ENCODE measurements at regions not wholly inside any gene's neighbourhood (a gene's known extent, or its start where the extent isn't known, plus 50 kb on each side); places are given as distances from the start of the nearest gene placed in this dataset.

GRCh38 chr6:125498606-125499005 is 196.8 kb upstream of the HDDC2 start:
- no peak for DNase-seq

- no peak for DNase-seq
Observed at GRCh38 chr6:125499535-125499934, 197.8 kb upstream of the HDDC2 start.

- DNase-seq: no peak
Observed at GRCh38 chr6:125503181-125503580, 201.4 kb upstream of the HDDC2 start.

- no peak for DNase-seq
Observed at GRCh38 chr6:125507987-125508655, 206.4 kb upstream of the HDDC2 start.

- no peak for DNase-seq
Observed at GRCh38 chr6:125508793-125509192, 207.0 kb upstream of the HDDC2 start.

GRCh38 chr6:125509477-125509876 is 207.7 kb upstream of the HDDC2 start:
- DNase-seq: no peak

GRCh38 chr6:125510405-125510804 is 208.6 kb upstream of the HDDC2 start:
- DNase-seq: no peak

- DNase-seq: no peak
Observed at GRCh38 chr6:125511809-125512396, 210.1 kb upstream of the HDDC2 start.

GRCh38 chr6:125512621-125513020 is 210.9 kb upstream of the HDDC2 start:
- no peak for DNase-seq

GRCh38 chr6:125513978-125514377 is 212.2 kb upstream of the HDDC2 start:
- no peak for DNase-seq

- no peak for DNase-seq
Observed at GRCh38 chr6:125516644-125517043, 214.9 kb upstream of the HDDC2 start.

GRCh38 chr6:125519367-125519766 is 217.6 kb upstream of the HDDC2 start:
- DNase-seq: no peak

- DNase-seq: no peak
Observed at GRCh38 chr6:125524356-125524755, 222.6 kb upstream of the HDDC2 start.

- no peak for DNase-seq
Observed at GRCh38 chr6:125526007-125526720, 223.3 kb upstream of the HEY2 start.

GRCh38 chr6:125528621-125529041 is 220.8 kb upstream of the HEY2 start:
- no peak for DNase-seq

GRCh38 chr6:125529061-125529460 is 220.4 kb upstream of the HEY2 start:
- DNase-seq: no peak

- DNase-seq: no peak
Observed at GRCh38 chr6:125533710-125534397, 215.6 kb upstream of the HEY2 start.

- DNase-seq: no peak
Observed at GRCh38 chr6:125534430-125535263, 214.8 kb upstream of the HEY2 start.

- no peak for DNase-seq
Observed at GRCh38 chr6:125537090-125537489, 212.3 kb upstream of the HEY2 start.

- DNase-seq: no peak
Observed at GRCh38 chr6:125539892-125540291, 209.5 kb upstream of the HEY2 start.

GRCh38 chr6:125544819-125545218 is 204.6 kb upstream of the HEY2 start:
- DNase-seq: no peak

GRCh38 chr6:125546841-125547251 is 202.6 kb upstream of the HEY2 start:
- no peak for DNase-seq

- no peak for DNase-seq
Observed at GRCh38 chr6:125547381-125547780, 202.1 kb upstream of the HEY2 start.
